ENCODE measurements at regions not wholly inside any gene's neighbourhood (a gene's known extent, or its start where the extent isn't known, plus 50 kb on each side); places are given as distances from the start of the nearest gene placed in this dataset.
"Not testable (repeated sequence)": the region's sequence is repeated elsewhere in the genome, so short reads cannot be mapped to it uniquely, and the experiment has no call there.

DNA sequence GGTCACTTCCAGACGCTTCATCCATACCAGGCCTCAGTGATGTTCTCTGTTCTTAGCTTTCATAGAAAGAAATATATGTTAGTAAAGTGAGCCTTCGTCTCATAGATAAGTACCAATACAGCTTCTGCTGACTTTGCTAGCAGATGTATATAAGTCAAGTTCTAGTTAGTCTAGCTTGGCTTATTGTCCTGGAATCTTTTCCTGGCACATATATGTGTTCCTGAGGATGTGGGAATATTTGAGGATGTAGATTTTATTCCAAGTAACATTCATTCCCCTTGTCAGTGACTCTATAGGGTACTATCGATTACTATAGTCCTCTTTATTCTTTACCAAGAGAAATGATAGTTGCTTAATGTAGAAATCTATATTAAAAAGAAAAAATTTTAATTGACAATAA, 135.2 kb upstream of the FAM9C start:
- no peak for DNase-seq

DNA sequence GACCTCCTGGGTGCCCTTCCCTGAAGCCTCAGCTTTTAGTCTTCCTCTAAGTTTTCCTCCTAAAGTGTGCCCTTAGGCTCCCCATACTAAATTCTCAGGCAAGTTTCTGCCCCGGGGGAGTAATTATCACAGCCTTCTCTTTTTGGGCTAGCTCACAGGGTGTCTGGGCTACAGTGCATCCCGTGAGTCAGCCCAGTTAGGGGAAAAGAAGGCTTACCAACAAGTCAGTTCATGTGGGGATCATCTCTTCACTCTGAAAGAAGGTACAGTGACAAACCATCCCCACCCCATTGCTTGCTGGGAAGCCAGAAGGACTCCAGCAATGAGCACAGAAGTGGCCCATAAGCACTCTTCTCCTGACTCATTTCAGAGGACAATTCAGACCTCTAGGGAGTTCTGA, 134.7 kb upstream of the FAM9C start:
- DNase-seq: no peak

DNA sequence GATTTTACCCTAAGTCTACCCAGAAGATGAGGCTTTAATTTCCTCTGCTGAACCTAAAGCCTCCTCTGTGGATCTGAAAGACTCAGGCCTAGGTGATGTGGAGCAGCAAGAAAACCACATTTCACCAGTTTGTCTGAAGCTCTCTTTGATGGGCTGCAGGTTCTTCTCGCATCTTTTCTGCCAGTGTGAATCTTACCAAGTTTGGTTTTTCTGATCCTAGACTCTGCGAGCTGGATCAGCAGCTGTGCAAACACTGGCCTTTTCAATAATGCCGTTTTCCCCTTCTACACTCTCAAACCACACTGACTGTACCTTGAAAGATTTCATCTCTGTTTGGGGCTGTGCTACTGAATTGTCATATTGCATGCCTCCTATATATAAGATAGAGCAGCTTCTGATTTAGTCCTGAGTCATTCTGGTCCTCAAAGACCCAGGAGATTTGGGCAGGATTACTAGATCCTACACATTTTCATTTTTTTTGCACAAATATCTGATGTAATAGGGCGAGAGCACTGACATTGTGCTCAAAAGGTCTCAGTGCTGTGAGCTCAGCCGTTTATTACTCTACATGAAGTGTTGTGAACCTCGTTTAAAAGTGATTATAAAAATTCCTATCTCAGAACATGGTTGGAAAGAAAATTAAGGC, 133.6 kb upstream of the FAM9C start:
- DNase-seq: peak; percentile 37

DNA sequence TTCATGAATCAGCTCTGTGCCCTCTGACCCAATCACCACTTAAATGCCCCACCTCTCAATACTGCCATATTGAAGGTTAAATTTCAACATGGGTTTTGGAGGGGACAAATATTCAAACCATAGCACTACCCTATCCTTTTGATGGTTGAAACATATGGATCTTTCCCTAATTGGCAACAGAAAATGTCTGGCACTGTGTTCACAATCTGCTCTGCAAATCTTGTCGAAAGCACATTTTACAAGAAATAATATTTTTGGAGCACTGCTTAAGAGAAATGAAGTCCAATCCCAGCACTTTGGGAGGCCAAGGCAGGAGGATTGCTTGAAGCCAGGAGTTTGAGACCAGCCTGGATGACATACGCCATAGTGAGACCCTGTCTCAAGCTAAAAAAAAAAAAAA, 130.6 kb upstream of the FAM9C start:
- DNase-seq: no peak

DNA sequence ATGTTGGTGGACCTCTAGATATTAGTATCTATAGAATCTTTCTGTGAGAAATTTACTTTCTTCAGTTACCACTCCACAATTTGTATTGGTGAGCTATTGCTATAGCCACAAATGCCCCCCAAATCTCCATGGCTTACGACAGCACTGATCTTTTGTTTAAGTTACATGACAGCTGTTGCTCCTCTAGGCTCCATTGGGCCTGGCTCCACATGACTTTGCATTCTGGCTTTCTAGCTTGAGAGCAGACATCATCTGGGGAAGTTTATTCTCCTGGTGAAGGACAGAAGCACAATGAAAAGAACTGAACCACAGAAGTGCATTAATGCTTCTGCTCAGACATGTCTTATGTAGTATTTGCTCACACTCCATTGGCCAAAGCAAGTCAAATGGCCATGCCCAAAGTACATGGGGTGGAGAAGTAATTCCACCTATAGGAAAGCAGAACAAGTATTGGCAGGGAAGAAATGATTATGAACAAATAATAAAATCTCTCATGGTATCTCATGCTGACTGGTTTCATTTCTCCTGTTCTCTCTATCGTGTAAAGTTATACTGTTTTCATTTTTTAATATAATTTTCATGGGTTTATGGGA, 126.6 kb upstream of the FAM9C start:
- no peak for DNase-seq

DNA sequence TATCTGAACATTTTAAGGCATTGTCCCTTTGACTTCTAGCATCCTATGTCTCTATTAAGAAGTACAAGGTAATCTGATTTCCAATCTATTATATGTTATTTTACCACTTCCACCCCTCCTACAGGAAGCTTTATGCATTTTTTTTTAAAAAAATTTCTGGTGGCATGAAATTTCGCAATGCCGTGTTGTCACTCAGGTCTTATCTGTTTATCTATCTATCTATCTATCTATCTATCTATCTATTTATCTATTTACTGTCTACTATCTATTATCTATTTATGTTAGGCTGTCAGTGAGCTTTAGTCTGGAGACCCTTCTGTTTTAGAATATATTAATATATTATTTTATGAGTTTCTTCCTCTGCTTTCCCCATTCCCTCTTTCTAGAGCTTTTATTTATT, 125.3 kb upstream of the FAM9C start:
- DNase-seq: no peak

DNA sequence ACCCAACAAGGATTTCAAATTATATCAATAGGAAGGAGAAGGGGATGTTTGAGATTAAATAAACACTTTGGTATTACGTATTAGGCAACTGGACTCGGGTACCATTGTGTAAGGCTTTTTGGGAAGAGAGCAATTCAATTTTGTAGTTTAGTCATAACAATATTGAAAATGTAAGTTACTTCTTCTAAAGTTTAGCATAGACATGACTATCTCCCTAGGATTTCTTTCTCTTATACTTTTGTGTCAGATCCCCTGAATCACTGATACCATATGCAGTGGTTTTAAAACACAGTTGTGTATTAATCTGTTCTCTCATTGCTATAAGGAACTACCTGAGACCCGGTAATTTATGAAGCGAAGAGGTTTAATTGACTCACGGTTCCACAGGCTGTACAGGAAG, 123.8 kb upstream of the FAM9C start:
- DNase-seq: no peak

DNA sequence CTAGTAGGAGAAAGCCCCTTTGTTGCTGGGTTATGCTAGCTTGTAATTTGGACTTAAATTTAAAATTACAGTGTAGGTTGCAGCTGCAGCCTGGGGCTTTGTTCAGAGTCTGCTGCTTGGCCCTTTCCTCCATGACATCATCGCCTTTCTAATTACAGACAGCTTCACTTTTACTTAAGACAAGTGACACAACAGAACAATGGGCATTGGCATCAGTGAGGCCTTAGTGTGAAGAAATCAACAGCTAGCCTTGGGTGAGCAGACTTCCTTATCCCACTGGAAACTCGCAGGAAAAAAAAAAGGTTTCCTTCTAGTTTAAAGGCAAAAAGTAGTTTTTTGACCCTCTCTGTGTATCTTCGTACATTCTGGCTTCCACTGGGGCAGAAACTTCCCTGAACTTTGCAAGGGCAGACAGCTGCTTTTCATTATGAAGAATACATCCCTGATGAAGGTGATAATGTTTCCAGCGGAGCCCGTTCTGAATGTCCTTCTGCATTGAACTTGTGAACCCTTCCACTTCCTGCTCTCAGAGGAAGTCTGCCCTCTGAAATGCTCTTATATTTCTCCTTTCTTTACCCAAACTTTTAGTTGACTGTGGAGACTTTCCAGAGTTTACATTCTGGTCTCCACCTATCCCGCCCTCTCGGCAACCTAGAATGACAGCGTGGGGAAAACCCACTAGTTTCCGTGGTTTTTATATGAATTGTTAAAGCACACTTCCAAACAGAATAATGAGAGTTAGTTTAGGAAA, 123.2 kb upstream of the FAM9C start:
- no peak for DNase-seq

DNA sequence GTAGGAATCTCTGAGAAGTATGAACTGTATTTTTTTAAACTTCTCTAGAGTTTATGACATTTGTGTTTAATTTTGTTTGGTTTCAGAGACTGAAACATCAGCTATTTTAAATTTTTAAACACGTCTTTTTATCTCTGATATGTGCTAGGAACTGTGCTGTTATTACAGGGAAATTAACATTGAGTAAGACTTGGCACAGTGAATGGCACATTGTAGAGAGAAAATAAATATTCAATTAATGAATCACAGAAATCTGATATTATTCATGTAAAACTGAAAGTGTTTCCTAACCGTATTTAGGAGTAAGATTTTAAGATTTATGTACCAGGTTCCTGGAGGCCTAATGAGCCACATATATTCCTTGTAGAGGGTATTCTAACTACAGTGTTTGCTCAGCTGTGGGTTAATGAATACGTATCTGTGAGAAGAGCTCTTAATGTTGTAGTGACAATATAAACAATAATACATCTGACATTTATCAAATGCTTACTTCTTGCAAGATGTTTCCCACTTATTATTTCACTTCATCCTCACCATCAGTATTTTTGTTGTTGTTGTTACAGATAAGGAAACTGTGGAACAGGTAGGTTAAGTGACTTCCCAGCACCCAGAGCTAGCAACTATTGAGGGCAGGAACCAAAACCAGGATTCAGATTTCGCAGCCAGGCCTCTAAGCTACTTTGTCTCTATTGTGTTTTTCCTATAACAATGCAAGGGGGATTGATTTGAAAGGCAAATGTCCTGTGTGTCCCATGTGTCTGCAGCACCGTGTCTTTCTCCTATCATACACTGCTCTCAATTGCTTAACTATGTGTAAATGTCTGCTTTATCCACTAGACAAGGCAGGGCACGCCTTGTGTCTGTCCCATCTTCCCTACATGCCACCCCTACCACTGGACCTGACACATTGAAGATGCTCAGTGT, 121.1 kb upstream of the FAM9C start:
- DNase-seq: peak; percentile 32

DNA sequence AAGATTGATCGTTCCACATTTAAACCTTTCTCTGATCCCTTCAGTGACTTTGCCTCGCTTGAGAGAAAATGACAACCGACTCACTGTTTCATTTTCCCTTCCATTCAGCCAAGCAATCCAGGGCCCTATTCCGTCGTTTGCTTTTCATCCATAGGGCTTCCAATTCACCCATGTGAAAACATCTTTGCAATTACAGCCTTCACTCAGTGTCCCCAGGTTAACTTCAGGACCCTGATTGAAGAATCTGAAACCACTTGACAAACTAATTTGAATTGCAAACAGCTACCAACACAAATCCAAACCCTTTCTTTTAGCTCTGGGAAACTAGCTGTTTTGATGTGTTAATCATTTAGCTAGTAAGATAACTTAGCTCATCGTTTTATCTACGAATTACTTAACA, 120.2 kb upstream of the FAM9C start:
- DNase-seq: no peak

DNA sequence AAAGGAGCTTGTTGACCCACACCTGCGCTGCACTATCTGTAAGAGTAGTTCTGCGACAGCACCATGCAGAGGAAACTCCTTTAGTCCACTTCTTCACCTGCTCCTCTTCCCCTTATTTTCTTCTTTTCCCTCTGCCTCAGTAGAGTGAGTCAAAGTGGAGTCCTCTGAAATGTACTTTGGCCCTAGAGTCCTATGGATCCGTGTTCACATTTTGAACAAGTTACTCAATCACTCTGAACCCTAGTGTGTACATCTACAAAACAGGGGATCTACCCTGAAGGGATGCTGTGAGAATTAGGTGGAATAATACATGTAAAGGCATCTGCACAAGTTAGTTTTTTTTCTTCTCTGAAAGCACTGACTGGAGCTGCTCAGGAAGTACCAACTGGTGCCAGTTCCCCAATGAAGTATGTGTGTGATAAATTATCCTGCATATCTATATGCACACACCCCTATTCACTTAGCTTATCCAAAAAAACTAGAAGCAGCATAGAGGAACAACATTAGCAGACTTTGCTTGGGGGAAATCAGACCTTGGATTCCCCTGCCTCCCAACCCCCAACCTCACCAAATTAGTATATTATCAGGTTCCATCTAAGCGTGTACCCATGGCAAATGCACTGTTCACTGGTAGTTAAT, 118.5 kb upstream of the FAM9C start:
- no peak for DNase-seq

DNA sequence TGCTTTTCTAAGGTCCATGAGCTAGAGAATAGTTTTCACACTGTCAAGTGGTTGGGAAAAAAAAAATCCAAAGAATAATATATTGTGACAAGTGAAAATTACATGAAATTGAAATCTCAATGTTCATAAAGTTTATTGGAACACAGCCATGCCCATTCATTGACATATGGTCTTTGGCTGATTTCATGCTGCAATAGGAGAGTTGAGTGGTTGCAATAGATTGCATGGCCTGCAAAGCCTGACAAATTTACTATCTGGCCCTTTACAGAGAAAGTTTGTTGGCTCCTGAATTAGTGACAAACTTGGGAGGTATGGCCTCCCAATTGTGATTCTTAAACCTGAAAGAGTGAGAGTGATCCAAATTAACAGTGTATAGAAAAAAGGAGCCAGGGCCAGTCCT, 115.5 kb upstream of the FAM9C start:
- no peak for DNase-seq

DNA sequence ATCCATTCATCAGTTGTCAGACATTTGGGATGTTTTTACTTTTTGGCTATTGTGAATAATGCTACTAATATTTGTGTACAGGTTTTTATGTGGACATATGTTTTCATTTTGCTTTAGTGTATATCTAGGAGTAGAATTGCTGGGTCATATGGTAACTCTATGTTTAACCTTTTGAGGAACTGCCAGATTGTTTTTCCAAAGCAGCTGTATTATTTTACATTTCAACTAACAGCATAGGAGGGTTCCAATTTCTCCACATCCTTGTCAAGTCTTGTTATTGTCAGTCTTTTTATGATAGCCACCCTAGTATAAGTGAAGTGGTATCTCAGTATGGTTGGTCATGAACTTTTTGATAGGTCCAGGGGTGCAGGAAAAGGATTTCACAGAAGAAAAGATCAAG, 114.5 kb upstream of the FAM9C start:
- no peak for DNase-seq

DNA sequence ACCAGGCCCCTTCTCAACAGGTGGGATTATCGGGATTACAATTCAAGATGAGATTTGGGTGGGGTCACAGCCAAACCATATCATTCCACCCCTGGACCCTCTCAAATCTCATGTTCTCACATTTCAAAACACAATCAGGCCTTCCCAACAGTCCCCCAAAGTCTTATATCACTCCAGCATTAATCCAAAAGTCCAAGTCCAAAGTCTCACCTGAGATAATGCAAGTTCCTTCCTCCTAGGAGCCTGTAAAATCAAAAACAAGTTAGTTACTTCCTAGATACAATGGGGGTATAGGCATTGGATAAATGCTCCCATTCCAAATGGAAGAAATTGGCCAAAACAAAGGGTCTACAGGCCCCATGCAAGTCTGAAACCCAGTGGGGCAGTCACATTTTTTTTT, 111.1 kb upstream of the FAM9C start:
- not testable (repeated sequence) for DNase-seq

DNA sequence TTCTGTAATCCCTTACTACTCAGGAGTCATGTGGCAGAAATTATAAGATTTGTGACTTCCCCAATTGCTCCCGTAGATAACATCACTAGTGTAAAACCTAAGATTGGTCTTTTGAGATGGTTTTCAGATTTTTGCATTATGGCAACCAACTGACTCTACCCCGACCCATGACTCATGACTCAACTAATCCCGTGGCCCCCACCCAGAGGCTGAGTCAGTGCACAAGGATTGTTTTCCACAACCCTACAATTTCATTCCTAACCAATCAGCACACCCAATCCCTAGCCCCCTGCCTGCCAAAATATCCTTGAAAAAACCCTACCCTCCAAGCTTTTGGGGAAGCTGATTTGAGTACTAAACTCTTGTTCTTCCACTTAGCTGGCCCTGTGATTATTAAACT, 109.4 kb upstream of the FAM9C start:
- no peak for DNase-seq

DNA sequence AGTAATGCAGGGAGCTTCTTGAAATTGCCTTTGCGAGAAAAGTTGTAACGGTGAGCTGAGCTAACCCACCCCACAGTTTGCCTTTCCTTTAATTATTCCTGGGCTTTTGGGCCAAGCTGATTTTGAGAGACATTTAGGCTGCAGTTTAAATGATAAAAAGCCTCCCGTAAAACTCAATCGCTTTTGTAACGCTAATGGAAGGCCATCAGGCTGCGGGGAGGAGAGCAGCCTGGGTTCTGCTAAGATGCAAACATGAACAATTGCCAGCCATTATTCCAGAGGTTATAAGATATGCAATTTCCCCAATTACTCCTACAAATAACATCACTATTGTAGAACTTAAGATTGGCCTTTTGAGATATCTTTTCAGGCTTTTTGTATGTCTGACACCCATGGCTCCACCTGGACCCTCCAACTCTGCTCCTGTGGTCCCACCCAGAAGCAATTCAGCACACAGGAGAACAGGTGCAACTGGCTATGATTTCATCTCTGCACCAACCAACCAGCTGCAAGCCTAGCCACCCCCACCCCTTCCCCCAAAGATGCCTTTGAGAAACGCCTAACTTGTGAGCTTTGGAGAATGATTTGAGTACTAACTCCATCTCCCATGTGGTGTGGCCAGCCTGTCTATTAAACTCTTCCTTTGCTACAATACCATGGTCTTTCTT, 108.2 kb upstream of the FAM9C start:
- DNase-seq: no peak

DNA sequence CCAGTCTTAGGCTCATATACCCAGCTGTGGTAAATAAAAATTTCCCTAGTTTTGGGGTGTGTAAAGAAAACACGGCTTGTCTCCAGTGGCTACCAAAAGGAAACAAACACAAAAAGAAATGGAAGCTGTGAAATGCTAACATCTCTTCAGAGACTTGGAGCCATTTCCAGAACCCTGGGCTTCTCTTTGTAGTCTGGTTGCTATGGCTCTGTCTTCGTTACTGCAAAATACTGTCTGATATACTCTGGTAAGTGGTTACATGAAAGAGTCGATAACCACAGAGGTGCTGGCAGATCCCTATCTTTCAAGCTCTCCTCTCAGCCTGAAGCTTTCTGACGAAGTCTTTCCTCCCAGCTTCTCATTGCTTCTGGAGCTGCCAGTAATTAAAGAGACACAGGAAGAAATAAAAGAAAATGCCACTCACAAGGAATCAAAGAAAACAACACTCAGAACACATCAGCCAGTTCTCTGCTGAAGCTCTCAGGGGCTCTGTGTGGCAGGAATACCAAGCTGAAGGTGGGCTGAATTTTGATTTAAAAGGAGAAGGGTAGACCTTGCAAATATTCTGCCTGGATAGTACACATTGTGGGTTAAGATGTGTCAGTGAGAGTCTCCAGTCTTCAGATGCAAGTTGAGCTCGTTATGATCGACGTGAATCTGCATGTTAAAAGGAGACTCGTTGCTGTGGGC, 107.6 kb upstream of the FAM9C start:
- DNase-seq: no peak

DNA sequence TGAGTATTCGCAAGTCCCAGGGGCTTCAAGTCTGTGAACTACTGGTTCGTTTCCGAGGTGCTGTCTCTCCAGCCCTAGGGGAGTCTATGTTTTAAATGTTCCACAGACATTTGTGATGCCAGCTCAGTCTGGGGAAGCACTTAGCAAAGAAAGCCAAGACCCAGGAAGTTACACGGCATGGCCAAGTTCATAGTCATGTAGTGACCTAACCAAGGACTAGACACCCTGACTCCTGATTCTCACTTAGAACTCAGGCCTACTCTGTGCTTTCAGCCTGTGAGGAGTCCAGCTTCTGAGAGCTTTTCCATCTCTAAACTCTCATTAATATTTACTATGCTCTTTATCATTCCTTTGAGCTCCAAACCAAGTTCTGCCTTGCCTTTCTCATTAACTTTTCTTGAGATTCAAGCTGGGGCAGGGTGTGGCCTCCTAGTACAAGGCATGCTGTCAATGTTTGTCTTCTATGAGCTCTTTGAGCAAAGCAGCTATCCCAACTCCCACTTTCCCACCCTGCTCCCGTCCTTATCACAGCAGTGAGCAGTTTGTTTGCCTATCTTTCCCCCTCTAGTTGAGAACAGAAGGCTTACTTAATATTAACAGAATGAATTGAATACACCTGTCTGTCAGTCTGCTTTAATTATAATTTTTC, 105.4 kb upstream of the FAM9C start:
- no peak for DNase-seq

DNA sequence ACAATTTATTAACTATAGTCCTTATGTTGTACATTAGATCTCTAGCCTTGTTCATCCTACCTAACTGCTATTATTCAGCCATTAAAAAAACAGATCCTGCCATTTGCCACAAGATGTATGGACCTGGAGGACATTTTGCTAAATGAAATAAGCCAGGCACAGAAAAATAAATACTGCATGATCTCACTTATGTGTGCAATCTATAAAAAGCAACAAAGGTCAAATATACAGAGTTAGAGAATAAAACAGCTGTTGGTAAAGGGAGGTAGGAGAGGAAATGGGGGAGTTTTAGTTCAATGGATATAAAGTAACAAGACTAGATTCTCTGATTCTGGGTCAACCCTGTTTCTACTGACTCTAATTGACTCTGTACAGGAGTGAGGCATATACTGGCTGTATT, 103.3 kb upstream of the FAM9C start:
- DNase-seq: no peak

DNA sequence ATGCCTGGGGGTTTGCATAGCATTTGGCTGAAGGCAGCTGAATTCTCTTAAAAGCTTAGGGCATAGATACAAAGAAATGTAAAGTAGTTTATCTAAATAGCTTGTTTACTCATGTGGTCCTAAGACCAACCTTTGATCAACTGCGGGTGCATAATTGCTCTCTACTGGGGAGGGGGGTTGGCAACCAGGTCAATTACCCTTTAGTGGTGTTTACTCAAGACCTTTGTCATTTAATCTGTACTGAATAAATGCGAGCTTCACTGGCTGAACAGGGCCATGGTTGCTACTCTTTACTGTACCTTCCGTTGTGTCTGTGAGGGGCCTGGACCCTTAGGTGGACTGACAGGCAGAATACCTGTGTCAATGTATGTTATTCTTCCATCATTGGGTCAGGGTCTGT, 102.7 kb upstream of the FAM9C start:
- DNase-seq: no peak

Measured in NCI-H1105 (cell line).